ENCODE measurements at regions not wholly inside any gene's neighbourhood (a gene's known extent, or its start where the extent isn't known, plus 50 kb on each side); places are given as distances from the start of the nearest gene placed in this dataset.

DNA sequence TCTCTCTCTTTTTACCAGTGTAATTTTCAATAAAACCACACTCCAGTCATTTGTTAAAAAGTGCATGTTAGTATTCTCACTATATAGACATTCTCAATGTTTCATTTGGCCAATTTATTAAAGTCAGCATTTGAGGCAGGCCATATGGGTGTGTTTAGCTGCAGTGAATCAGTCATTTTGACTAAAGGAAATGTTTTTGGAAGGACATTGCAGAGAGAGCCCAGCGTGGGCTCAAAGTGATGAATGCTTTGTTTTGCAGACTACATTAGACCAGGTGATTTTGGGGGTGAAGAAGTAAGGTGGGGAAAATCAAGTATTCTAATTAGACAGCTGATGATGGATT lies 116.7 kb downstream of the POSTN start:
- Histone ChIP-seq H3K36me3 (ENCODE audit: control insufficient read depth in 2 of 3, insufficient read depth in 3 of 3, low read length in 3 of 3) (no peaks in the 10 kb centered on the region), H3K27ac (ENCODE audit: low read depth in 2 of 2, low read length in 2 of 2) (no peak overlapping the region), H3K4me3 (ENCODE audit: low read length in 3 of 3) (no peak overlapping the region), H3K4me1 (ENCODE audit: control insufficient read depth in 2 of 3, insufficient read depth in 2 of 3, low read depth in 1 of 3, low read length in 3 of 3) (no peaks in the 10 kb centered on the region), H3K9me3 (ENCODE audit: control insufficient read depth in 2 of 3, insufficient read depth in 1 of 3, low read length in 3 of 3) (no peaks in the 10 kb centered on the region), H3K9ac (ENCODE audit: low read length in 3 of 3) (no peak overlapping the region), H3K27me3 (ENCODE audit: control insufficient read depth, insufficient read depth, low read length) (no peaks in the 10 kb centered on the region)
- DNase-seq (peak in 2 of 5 donors; percentile 59 to 62), FAIRE-seq (no peak)
- intact Hi-C loops (cut with DNase I) = no loop called here
- TF ChIP-seq, protein P1, sequence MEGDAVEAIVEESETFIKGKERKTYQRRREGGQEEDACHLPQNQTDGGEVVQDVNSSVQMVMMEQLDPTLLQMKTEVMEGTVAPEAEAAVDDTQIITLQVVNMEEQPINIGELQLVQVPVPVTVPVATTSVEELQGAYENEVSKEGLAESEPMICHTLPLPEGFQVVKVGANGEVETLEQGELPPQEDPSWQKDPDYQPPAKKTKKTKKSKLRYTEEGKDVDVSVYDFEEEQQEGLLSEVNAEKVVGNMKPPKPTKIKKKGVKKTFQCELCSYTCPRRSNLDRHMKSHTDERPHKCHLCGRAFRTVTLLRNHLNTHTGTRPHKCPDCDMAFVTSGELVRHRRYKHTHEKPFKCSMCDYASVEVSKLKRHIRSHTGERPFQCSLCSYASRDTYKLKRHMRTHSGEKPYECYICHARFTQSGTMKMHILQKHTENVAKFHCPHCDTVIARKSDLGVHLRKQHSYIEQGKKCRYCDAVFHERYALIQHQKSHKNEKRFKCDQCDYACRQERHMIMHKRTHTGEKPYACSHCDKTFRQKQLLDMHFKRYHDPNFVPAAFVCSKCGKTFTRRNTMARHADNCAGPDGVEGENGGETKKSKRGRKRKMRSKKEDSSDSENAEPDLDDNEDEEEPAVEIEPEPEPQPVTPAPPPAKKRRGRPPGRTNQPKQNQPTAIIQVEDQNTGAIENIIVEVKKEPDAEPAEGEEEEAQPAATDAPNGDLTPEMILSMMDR (IDR thresholded peaks at IDR 0.05; ENCODE audit: borderline replicate concordance, extremely low read depth, insufficient read depth) = no peak

DNA sequence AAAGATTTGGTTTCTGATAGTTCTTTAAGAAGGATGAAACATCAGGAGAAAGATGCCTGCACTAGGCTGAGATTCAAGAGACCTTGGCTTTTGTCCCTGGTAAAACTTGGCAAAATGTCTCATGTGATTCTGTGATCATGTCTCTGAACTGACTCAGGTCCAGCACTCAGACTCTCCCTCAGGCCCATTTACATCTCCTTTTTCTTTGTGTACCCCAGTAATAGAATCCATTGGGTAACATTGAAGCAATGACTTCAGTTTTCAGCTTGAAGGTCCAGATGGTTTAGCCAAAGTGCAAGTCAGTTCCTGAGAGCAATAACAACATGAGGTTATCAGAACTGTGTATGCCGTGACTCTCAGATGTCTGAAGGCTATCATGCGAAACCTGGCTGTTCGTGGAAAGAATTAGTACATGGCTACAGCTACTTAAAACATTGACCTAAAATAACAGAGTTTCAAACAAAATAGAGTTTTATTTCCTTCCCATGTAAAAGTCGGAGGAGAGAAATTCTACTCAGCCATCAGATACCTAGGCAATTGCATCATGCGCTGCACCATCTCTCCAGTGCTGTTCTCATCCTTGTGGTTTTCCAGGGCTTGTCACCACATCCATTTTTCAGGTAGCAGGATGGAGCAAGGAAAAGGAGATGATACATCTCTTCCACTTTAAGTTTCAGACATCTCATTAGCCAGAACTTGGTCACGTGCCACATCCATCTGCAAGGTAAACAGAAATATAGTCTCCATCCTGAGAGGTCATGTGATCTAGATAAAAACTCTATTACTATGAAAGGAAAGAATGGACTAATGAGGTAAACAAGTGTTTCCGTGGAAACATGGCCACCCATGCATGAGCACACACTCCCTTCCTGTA lies 117.3 kb downstream of the POSTN start:
- Histone ChIP-seq H3K27ac (ENCODE audit: low read depth in 2 of 2, low read length in 2 of 2) (no peak overlapping the region), H3K36me3 (ENCODE audit: control insufficient read depth in 2 of 3, insufficient read depth in 3 of 3, low read length in 3 of 3) (no peaks in the 10 kb centered on the region), H3K4me1 (ENCODE audit: control insufficient read depth in 2 of 3, insufficient read depth in 2 of 3, low read depth in 1 of 3, low read length in 3 of 3) (no peaks in the 10 kb centered on the region), H3K9ac (ENCODE audit: low read length in 3 of 3) (no peak overlapping the region), H3K4me3 (ENCODE audit: low read length in 3 of 3) (no peak overlapping the region), H3K9me3 (ENCODE audit: control insufficient read depth in 2 of 3, insufficient read depth in 1 of 3, low read length in 3 of 3) (no peaks in the 10 kb centered on the region), H3K27me3 (ENCODE audit: control insufficient read depth, insufficient read depth, low read length) (no peaks in the 10 kb centered on the region)
- DNase-seq (peak in 2 of 5 donors; percentile 16 to 63), FAIRE-seq (no peak)
- intact Hi-C loops (cut with DNase I) = no loop called here
- TF ChIP-seq, protein P1 (IDR thresholded peaks at IDR 0.05; ENCODE audit: borderline replicate concordance, extremely low read depth, insufficient read depth) = no peak

DNA sequence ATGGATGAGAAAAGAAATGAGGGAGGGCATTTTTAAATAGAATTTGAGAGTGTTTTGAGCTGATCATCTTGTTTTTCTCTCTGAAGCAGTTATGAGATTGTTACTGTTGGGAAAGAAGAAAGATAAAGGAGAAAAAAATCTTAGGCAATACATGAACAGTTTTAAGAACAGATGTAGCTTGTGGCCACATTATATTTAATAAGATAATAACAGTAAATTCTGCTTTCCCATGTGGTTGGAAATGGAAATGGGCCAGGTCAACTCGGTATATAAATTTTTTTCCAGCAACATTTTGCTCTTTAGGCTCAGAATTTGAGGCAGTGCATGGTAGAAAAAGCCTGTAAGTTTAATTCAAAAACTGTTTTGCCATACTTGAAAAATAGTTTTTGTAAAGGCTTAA lies 118.7 kb downstream of the POSTN start:
- H3K4me3 ChIP-seq (ENCODE audit: low read length in 3 of 3) = no peak overlapping the region
- no peaks in the 10 kb centered on the region for H3K36me3 ChIP-seq (ENCODE audit: control insufficient read depth in 2 of 3, insufficient read depth in 3 of 3, low read length in 3 of 3)
- TF ChIP-seq, protein P1 (IDR thresholded peaks at IDR 0.05; ENCODE audit: borderline replicate concordance, extremely low read depth, insufficient read depth) = no peak
- H3K9ac ChIP-seq (ENCODE audit: low read length in 3 of 3) = no peak overlapping the region
- no peaks in the 10 kb centered on the region for H3K9me3 ChIP-seq (ENCODE audit: control insufficient read depth in 2 of 3, insufficient read depth in 1 of 3, low read length in 3 of 3)
- H3K27me3 ChIP-seq (ENCODE audit: control insufficient read depth, insufficient read depth, low read length) = no peaks in the 10 kb centered on the region
- peak in 1 of 5 donors; percentile 12 for DNase-seq
- intact Hi-C loops (cut with DNase I) = no loop called here
- FAIRE-seq = no peak
- no peaks in the 10 kb centered on the region for H3K4me1 ChIP-seq (ENCODE audit: control insufficient read depth in 2 of 3, insufficient read depth in 2 of 3, low read depth in 1 of 3, low read length in 3 of 3)
- H3K27ac ChIP-seq (ENCODE audit: low read depth in 2 of 2, low read length in 2 of 2) = no peak overlapping the region
